ENCODE measurements at regions not wholly inside any gene's neighbourhood (a gene's known extent, or its start where the extent isn't known, plus 50 kb on each side); places are given as distances from the start of the nearest gene placed in this dataset.

DNA sequence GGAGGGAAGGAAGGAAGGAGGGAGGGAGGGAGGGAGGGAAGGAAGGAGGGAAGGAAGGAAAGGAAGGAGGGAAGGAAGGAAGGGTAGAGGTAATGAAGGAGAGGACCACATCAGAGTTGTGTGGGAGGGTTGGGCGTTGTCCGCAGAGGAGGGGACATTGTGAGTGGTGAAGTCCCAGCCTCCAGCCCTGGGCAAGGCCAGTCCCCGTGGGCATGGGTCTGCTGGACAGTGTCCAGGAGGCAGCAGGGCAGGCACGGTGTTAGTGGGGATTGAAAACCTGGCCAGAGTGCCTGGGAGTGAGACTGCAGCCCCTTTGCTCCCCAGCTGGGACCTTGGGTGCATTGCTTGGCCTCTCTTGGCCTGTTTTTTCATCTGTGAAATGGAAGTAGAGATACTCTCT is 1462.3 kb downstream of the BRD1 start:
- no peak for DNase-seq (ENCODE audit: low spot score)

DNA sequence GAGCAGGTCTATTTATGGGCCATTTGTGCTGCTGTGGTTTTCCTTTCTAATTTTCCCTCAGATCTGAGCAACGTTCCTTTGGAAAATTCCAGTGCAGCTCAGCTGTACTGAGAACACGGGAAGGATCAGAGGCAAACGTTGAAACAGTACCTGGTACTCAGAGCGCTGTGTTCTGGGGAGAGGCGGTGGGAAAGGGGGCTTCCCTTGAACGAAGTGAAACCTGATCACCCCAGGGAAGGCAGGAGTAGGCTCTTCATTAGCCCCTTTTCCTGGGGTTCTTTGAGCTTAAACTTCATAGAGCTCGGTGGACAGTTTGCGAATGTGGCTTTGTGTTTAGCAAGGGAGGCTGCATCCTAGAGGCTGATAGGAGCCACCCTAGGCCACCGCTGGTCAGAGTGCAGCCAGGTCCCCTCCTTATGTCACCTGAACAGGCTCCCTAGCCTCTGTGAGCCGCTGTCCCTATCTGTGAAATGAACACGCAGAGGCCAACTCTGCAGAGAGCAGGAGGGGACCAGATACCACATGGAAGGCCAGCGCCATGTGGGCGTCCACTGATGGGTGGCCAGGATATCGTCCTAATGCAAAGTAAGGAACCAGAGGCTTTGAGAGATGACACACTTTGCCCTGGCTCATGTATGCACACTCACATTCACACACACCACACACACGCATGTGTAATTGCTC is 1464.8 kb downstream of the BRD1 start:
- no peak for DNase-seq (ENCODE audit: low spot score)

DNA sequence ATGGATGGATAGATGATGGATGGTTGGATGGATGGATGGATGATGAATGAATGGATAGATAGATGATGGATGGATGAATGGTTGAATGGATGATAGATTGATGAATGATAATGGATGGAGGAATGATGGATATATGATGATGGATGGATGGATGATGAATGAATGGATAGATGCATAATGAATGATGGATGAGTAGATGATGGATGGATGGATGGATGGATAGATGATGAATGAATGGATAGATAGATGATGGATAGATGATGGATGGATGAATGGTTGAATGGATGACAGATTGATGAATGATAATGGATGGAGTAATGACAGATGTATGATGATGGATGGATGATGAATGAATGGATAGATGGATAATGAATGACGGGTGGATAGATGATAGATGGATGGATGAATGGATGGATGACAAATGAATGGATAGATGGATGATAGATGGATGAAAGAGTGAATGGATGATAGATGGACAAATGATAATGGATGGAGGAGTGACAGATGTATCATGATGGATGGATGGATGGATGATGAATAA is 1466.5 kb downstream of the BRD1 start:
- no peak for DNase-seq (ENCODE audit: low spot score)

DNA sequence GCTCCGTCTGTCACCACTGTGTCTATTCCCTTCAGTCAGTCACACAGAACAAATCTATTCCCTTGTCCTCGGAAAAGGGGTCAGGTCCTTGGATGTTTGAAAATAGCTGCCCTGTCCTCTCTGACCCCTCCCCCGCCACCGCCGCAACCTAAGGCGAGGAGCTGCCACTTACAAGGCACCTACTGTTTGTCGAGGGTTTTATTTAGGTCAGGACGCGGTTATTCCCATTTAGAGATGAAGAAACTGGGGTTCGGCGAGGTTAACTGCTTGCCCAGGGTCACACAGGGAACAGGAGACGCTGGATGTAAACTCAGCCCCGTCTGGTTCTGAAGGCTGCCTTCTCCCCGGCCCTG is 1468.1 kb downstream of the BRD1 start:
- DNase-seq (ENCODE audit: low spot score), result no peak

DNA sequence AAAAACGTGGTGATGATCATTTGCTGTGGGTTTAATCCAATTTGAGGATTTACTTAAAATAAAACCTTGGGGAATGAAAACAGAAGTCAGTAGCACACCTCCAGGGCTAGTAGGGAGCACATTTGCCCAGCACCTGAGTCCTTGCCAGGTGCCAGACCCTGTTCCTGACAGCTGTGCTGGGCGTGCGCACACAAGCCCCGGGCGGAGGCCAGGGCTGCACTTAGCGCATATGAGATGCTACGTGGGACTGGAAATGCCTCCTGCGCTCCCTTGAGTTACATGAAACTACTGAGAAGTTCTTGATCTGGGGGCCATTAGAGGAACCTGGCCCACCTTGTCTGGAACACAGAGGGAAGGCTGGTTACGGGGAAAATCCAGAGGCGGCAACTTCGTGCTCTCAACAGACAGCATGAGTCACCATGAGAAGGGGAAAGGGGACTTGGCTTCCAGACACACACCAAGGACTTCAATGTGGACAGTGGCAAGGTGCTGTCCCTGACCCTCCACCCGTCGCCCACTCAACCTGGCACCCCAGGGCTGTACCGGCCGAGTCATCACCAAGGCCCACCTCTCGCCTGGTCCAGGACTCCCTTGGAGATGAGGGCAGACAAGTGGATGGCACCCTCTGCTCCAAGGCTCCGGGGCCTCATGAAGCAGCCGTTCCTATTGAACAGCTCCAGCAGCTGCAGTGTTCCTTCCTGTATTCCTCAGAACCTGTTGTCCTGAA is 1468.6 kb downstream of the BRD1 start:
- no peak for DNase-seq (ENCODE audit: low spot score)

DNA sequence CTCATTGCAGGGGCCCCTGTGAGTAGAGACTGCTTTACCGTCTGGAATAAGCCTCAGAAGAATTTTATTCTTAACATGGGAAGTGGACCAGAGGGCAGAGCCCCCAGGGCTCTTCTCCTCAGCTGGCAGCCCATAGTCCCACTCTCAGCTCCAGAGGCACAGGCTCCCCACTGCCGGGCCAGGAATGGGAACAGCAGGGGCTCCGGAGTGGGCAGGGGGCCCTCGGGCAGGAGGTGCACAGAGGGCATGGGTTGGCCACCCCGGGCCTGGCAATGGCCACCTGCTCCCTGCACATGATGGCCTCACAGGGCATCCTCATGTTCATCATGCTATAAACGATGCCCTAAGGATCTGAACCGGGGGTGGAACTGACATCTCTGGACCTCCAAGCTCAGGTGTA is 1469.7 kb downstream of the BRD1 start:
- no peak for DNase-seq (ENCODE audit: low spot score)

DNA sequence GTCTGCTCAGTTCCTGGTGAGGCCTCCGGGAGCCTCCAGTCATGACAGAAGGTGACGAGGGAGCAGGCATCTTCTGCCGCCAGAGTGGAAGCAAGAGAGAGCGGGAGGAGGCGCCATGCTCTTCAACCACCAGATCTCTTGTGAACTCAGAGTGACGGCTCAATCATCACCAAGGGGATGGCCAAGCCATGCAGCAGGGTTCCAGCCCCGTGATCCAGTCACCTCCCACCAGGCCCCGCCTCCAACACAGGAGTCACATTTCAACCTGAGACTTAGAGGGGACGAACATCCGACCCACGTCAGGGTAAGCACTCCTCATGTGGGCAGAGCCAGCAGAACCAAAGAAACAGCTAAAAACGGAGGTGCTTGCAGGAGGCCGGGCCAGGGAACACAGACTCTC is 1470.5 kb downstream of the BRD1 start:
- no peak for DNase-seq (ENCODE audit: low spot score)

DNA sequence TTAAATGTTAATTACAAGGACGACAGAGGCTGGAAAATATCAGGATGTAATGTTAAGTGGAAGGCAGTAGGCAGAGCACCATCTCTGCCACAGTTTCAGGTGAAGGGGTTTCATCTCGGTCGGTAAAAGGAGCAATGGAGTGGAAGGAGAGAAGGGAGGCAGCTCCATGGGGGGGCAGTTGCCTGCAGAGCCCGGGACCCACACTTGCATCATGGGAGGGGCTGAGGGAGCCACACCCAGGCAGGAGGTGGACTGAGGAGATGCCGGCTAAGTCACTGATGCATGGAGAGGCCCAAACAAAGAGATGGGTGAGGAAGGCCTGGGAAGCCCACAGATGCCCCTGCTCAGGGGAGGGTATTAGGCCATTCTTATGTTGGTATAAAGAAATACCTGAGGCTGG is 1470.9 kb downstream of the BRD1 start:
- no peak for DNase-seq (ENCODE audit: low spot score)

DNA sequence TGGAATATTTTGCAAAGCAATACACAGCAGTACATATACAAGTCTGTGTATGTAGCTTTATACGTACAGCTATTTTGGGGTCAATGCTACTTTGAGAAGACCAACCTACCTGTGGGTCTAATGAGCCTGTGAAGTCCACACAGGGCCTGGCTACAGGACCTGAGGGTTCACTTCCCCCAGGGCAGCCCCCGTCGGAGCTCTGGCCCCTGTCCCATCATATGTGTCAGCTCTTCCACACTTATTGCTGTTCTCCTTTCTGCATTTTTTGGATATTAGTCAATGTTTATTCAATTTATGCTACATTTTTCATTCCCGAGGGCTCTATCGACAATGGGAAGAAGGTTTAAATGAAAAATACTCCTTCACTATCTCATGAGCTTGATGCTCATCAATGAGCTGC is 1473.6 kb downstream of the BRD1 start:
- DNase-seq (ENCODE audit: low spot score), result no peak

DNA sequence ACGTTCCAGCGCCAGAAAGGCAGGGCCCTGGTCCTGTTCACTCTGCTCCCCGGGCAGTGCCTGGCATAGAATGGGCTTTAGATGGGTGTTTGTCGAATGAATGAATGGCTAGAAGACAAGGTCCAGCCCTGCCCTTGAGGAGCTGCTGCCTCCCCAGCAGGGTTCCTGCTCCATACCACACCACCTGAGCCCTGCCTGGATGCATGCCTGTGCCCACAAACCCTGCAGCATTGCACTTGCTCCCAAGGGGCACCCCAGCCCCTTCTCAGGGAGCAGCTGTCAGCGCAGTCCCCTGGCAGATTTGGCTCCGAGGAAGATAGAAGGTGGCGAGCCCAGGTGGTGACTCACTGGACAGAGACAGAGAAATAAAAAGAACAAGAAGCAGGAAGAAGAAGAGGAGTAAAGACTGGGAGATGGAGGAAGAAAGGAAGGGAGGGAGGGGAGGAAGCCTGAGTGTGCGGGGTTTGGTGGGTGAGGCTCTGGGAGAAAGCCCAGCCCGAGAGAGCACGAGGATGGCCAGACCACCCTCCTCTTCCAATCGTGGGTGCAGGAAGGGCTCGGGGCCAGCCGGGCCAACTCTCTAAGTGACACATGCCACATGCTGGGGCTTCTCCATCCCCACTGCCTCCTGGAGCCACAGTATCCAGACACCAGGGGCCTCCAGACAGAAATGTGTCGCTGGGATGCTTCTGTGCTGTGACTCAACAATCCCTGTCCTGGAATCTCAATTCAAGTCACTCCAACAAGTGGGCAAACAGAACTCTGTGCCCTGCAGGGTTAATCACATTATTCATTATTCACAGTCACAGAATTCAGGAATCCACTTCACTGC is 1474.3 kb downstream of the BRD1 start:
- no peak for DNase-seq (ENCODE audit: low spot score)

DNA sequence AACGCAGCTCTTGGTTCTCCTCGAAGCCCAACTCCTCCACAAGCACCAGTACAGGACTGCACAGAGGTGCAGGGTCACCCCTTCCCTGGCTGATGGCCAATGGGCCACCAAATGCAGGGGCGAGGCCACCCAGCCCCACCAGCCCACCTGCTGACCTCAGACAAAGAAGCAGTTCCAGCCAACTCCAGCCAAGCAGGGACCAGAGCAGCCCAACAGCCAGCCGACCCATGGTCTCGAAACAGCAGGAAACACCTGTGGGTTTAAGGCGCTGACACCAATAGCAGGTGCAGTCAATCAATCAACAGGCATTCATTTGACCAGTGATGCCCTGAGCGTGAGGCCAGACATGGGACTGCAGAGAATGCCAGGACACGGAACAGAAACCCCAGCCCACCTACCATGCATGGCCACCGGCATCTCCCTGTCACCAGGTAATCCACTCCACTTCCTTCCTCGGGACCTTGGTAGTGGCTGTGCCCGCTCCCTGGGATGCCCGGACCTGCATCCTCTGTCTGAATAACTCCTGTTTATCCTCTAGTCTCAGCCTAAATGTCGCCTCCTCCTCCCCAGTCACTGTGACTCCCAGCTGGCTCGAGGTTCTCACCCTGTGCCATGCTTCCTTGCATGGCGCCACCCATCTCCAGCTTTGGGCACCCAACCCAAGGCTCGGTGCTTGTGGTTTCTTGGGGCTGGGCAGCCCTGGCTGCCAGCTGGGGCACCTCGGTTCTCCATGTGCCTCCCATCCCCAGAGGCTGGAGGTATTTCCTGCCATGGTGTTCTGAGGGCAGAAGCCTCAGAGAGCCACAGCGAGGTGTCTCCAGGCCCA is 1475.4 kb downstream of the BRD1 start:
- DNase-seq (ENCODE audit: low spot score), result no peak

DNA sequence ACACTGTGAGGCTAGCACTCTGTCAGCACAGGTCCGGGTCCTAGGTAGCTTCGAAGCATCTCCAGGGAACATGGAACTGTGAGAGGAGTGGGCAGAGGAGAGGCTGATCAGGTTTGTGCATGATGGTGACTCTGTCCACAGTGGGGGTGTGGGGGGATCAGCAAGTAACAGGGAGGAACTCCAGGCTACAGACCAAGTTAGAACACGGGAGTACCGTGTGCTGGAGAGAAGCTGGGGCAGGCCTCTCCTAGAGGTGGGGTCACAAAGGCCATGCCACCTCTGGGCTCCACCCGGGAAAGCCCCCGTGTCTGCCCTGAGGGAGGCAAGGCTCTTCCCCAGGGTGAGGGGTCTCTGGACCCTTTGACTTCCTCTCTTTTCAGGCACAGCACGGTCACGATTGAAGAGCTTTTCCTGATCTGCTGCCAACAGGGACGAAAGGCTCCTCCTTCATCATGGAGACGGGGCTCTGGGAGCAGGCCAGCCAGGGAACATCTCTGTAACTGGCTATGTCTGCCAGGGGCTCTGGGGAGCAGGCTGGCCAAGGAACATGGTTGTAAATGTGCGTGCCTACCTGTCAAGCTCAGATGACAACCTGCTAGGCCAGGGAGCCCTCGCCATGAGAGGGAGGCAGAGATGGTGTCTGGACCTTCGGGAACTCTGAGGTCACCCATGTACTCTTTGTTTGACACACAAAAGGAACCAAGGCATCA is 1476.1 kb downstream of the BRD1 start:
- DNase-seq (ENCODE audit: low spot score), result no peak

DNA sequence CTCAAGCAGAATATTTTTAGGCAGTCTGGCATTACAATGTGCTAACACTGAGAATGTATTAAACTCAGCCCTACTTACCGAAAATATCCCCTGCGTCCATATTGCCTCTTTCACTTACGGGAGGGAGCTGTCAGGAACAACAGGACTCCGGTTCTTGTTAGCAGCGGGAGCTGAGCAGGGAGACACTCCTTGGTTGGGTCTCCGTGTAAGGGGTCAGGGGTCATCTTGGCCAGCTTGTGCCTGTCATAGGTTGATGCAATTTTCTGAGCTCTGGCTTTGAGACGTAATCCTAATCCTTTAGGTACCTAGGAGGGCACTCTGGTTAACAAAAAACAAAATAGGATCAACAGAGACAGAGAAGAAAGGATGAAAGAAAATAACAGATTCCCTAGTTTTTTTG is 1477.2 kb downstream of the BRD1 start:
- no peak for DNase-seq (ENCODE audit: low spot score)

DNA sequence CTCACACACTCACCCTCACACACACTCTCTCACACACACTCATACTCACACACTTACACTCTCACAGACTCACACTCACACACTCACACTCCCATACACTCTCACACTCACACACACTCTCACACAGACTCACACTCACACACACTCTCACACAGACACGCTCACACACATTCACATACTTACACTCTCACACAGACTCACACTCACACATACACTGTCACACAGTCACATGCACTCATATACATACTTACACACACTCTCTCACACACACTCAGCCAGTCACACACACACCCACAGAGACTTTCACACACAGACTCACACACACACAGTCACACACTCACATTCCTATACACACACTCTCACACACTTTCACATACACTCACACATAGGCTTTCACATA is 1478.8 kb downstream of the BRD1 start:
- no peak for DNase-seq (ENCODE audit: low spot score)

DNA sequence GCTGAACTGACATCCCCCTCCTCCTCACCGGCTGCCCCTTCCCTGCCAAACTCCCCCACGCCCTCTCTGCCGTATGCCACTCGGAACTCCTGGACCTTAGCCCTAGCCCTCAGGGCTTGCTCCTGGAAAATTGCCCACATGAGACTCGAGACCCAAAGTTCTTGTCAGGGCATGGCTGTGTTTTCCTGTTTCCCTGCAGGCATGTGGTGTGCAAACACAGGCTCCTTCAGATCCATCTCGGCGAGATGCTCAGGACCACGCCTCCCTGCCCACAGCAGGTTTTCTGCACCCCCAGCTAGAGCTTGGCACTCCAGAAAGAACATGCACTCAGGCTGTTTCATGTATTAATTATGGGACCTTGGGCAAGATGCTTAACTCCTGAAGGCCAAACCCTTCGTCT is 1480.4 kb downstream of the BRD1 start:
- no peak for DNase-seq (ENCODE audit: low spot score)

DNA sequence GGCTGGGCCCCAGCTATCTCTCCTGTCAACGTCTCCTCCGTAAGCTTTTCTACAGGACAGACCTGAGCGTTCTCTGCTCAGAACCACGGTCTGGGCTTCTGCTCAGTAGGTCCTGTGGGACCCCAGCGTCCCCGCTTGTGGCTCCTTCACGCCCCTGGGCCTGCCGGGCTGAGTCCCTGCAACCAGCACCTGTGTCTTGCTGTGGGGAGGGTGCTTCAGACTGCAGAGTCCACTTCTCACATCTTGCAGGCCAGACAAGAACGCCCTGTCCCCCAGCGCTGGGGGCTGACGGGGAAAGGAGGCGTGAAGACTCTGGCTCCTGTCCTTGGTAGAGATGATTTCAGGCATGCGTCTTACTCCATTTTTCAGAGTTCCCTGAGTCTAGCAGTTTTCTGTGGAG is 1480.8 kb downstream of the BRD1 start:
- DNase-seq (ENCODE audit: low spot score), result no peak

DNA sequence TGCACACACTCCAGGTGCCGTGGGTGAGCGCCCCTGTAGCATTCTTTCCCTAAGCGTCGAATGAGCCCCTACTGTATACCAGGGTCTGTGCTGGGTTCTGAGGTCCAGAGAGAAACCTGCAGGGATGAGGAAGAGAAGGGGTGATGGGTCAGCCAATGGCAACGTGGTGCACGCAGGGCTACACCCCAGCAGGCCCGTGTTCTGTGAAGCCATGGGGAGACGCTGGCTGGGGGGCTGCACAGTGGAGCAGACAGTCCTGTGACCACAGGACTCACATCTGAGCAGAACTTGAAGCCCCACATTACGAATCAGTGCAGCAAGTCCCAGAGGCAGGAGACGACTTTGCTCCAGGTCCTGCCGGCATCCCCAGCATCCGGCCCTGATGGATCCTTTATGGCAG is 1481.4 kb downstream of the BRD1 start:
- no peak for DNase-seq (ENCODE audit: low spot score)

DNA sequence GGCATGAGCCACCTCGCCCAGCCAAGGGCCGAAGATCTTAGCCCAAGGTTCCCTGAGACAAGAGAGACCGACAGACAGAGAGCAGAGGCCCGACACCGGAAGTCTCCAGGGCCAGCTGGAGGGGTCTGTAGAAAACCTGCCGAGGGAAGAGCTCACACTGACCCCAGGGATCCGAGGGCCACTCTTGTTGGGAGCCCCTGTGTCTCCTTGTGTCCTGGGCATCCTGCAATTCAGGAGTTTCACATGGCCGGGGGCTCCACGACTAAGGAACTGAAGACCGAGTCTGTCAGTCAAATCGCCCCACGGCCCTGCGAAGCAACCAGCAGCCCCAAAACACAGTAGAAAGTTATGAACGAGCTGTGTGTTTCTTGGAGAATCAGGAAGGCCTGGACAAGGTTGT is 1482.0 kb downstream of the BRD1 start:
- no peak for DNase-seq (ENCODE audit: low spot score)

DNA sequence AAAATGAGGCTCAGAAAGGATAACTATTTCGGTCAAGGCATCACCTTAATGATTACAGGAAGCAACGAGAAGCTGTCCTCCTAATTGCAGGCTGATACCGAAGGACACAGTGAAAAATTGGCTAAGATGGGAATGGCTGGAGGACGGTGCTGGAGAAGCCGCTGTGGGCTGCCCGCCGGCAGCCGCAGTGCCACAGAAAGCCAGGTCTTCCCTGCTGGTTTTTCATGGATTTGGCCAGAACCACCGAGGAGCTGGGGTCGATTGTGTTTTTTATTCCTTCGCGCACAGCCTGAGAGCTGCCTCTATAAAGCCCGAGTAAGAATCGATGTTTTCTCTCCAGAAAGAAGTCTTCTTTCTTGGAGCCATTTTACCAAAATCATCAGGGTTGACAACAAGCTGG is 1484.2 kb downstream of the BRD1 start:
- DNase-seq (ENCODE audit: low spot score), result no peak

DNA sequence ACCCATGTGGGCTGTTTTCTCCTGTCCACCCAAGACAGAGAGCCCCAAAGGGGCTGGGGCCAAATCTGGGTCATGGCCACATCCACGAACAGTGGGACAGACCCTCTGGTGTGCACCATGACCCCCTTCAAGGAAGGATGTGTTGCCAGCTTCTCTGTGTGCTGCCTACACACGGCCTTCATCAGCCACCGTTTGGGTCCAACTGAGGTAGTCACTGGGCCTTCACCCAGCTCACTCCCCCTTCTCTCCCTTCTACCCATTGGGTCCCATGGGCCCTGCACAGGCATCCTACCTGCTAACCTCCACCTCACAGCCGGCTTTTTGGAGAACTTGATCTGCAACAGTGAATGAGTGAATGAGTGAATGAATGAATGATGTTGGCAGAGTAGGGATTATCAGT is 1484.9 kb downstream of the BRD1 start:
- DNase-seq (ENCODE audit: low spot score), result no peak

DNA sequence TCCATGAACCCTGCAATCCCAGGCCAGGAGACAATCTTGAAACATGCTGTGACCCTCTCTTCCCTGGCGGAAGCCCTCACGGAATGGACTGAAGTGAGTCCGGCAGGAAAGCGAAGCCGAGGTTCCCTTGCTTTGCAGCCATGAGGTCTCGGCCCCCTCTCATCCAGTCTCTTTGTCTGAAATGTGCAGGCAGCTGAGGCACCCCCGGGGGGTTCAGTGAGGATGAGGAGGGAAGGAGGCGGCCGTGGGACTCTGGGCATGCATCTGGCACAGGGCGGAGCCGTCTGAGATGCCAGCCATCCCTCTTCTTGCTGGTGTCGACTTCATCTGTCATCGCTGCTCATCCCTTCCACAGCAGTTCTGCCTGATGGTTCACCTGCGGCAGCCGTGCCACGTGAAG is 1485.7 kb downstream of the BRD1 start:
- no peak for DNase-seq (ENCODE audit: low spot score)

All from H4 (cell line).